ENCODE measurements at regions not wholly inside any gene's neighbourhood (a gene's known extent, or its start where the extent isn't known, plus 50 kb on each side); places are given as distances from the start of the nearest gene placed in this dataset.

GRCh38 chr6:154591234-154591633 lies 80.7 kb upstream of the CNKSR3 start:
- no peak for TF ChIP-seq EP300 (IDR thresholded peaks at IDR 0.05; ENCODE audit: borderline replicate concordance in 1 of 2, low read depth in 1 of 2, low read length in 1 of 2)
- no peak for TF ChIP-seq SMC3 (IDR thresholded peaks at IDR 0.05; ENCODE audit: low read depth, low read length)
- no peak for TF ChIP-seq ZBTB33 (IDR thresholded peaks at IDR 0.05; ENCODE audit: borderline replicate concordance, low read depth)
- TF ChIP-seq PBX3 (IDR thresholded peaks at IDR 0.05) = no peak
- no peak for TF ChIP-seq USF1 (IDR thresholded peaks at IDR 0.05; ENCODE audit: borderline replicate concordance, low read depth)
- TF ChIP-seq TCF12 (IDR thresholded peaks at IDR 0.05) = no peak
- TF ChIP-seq NFIC (IDR thresholded peaks at IDR 0.05; ENCODE audit: borderline replicate concordance) = no peak
- no peak for TF ChIP-seq TEAD4 (IDR thresholded peaks at IDR 0.05; ENCODE audit: borderline replicate concordance, insufficient read depth)
- no peak for TF ChIP-seq CHD2 (IDR thresholded peaks at IDR 0.05; ENCODE audit: low read length, partially characterized antibody)
- TF ChIP-seq MAX (IDR thresholded peaks at IDR 0.05; ENCODE audit: low read depth) = no peak
- no peak for TF ChIP-seq NRF1 (IDR thresholded peaks at IDR 0.05; ENCODE audit: low read depth, low read length)
- no peak for TF ChIP-seq RXRA (IDR thresholded peaks at IDR 0.05; ENCODE audit: borderline replicate concordance, low read depth)
- no peak for TF ChIP-seq FOSL2 (IDR thresholded peaks at IDR 0.05; ENCODE audit: borderline replicate concordance, low read depth)
- TF ChIP-seq MXI1 (IDR thresholded peaks at IDR 0.05; ENCODE audit: low read depth, low read length) = no peak
- TF ChIP-seq RAD21 (IDR thresholded peaks at IDR 0.05; ENCODE audit: low read length) = no peak
- no peak for TF ChIP-seq MEF2A (IDR thresholded peaks at IDR 0.05; ENCODE audit: borderline replicate concordance, low read depth)
- TF ChIP-seq TAF1 (IDR thresholded peaks at IDR 0.05; ENCODE audit: borderline replicate concordance, low read depth, low read length) = no peak
- TF ChIP-seq GATA2 (CRISPR knock-in tag; IDR thresholded peaks at IDR 0.05) = no peak
- TF ChIP-seq RCOR1 (IDR thresholded peaks at IDR 0.05; ENCODE audit: low read length) = no peak
- TF ChIP-seq POLR2AphosphoS5 (IDR thresholded peaks at IDR 0.05; ENCODE audit: low read depth, low read length) = no peak
- Histone ChIP-seq H3F3A (replicated peaks; ENCODE audit: insufficient read depth) (no peaks in the 10 kb centered on the region), H3K27me3 (ENCODE audit: insufficient read depth) (no peaks in the 10 kb centered on the region), H3K79me2 (ENCODE audit: insufficient read depth) (no peaks in the 10 kb centered on the region), H3K36me3 (replicated peaks in 1 of 2; ENCODE audit: control insufficient read depth in 1 of 2, insufficient read depth in 2 of 2, low read length in 1 of 2) (no peaks in the 10 kb centered on the region), H3K4me1 (ENCODE audit: control insufficient read depth in 1 of 2, insufficient read depth in 2 of 2, low read depth in 1 of 2, low read length in 1 of 2) (no peaks in the 10 kb centered on the region), H4K20me1 (ENCODE audit: insufficient read depth) (no peaks in the 10 kb centered on the region), H3K27ac (ENCODE audit: low read depth in 2 of 2, low read length in 1 of 2) (no peak overlapping the region), H3K4me2 (no peak overlapping the region), H2AFZ (ENCODE audit: low read depth) (no peak overlapping the region), H3K9me2 (no peaks in the 10 kb centered on the region), H3K9ac (no peak overlapping the region), H3K9me3 (no peaks in the 10 kb centered on the region), H3K4me3 (ENCODE audit: low read depth in 2 of 2, low read length in 1 of 2) (no peak overlapping the region)
- POLR2A ChIA-PET = no interaction called here
- 73% methylated on average over 1 of the region's 1 CpG for WGBS (ENCODE audit: low lambda C conversion rate)
- DNase-seq = no peak
- CTCF ChIA-PET = interaction anchor here (0.6 to 0.7 kb wide), 2 partner anchors 19 to 49 kb away, joined by 3 read pairs; no protein-coding TSS in a partner anchor
